DND-41 (cell line): ENCODE measurements at regions not wholly inside any gene's neighbourhood (a gene's known extent, or its start where the extent isn't known, plus 50 kb on each side); places are given as distances from the start of the nearest gene placed in this dataset.

Source experiments
- ATAC-seq: fragments of 200-7000 bp; cut with Tn5 transposase; 3 replicates; pipeline ENCODE4 v1.9.1; 2021; ENCODE audit warnings: low read depth; ENCODE audit not compliant: insufficient read depth
- DNase-seq: peaks from one replicate; pipeline ENCODE4 v3.0.0-alpha.2; 2020
- H2AFZ ChIP-seq: 2 replicates; pipeline ENCODE4 v1.6.0; 2012; ENCODE audit warnings: low read depth, low read length
- H3K27ac ChIP-seq: 2 replicates; pipeline ENCODE4 v1.5.1; 2012; ENCODE audit warnings: low read length, inconsistent platforms
- H3K27me3 ChIP-seq: fragments of 200-600 bp; sonication (generic); 2 replicates; pipeline ENCODE4 v1.6.0; 2012; ENCODE audit warnings: low read length, mild to moderate bottlenecking, inconsistent platforms; ENCODE audit not compliant: insufficient read depth, poor library complexity
- H3K36me3 ChIP-seq: 2 replicates; pipeline ENCODE4 v1.5.1; 2012; ENCODE audit warnings: low read length, inconsistent platforms; ENCODE audit not compliant: insufficient read depth
- H3K4me1 ChIP-seq: 2 replicates; pipeline ENCODE4 v1.5.1; 2012; ENCODE audit warnings: mild to moderate bottlenecking, low read length; ENCODE audit not compliant: insufficient read depth
- H3K4me2 ChIP-seq: 2 replicates; pipeline ENCODE4 v1.6.0; 2012; ENCODE audit warnings: mild to moderate bottlenecking, moderate library complexity, low read length, inconsistent platforms; ENCODE audit not compliant: insufficient read depth
- H3K4me3 ChIP-seq, 2 experiments: fragments of 200-600 bp in 1 of 2; shearing (Covaris generic) in 1 of 2; 2 replicates each; pipeline ENCODE4 v1.5.1; 2012 to 2016; ENCODE audit warnings: inconsistent platforms in 2 of 2, low read length in 2 of 2, mild to moderate bottlenecking in 2 of 2, low read depth in 1 of 2, moderate library complexity in 1 of 2
- H3K79me2 ChIP-seq: 2 replicates; pipeline ENCODE4 v1.6.0; 2012; ENCODE audit warnings: low read length, inconsistent platforms; ENCODE audit not compliant: insufficient read depth
- H3K9ac ChIP-seq: 2 replicates; pipeline ENCODE4 v1.6.0; 2012; ENCODE audit warnings: low read depth, mild to moderate bottlenecking, inconsistent platforms, low read length, moderate library complexity
- H3K9me3 ChIP-seq: 2 replicates; pipeline ENCODE4 v1.5.1; 2012; ENCODE audit warnings: low read length, moderate library complexity, mild to moderate bottlenecking, inconsistent platforms; ENCODE audit not compliant: insufficient read depth, severe bottlenecking
- H4K20me1 ChIP-seq: 2 replicates; pipeline ENCODE4 v1.6.0; 2012; ENCODE audit warnings: low read length; ENCODE audit not compliant: insufficient read depth
- EZH2 ChIP-seq: IDR thresholded peaks from 3 replicates; pipeline ENCODE4 v1.6.1; 2012; ENCODE audit warnings: borderline replicate concordance, low read depth, mild to moderate bottlenecking, moderate library complexity, low read length, inconsistent platforms; ENCODE audit not compliant: severe bottlenecking
- TF ChIP-seq, protein P1 (sequence below): IDR thresholded peaks from 2 replicates; pipeline ENCODE4 v1.5.1; 2012; ENCODE audit warnings: borderline replicate concordance, low read length, moderate library complexity, mild to moderate bottlenecking; ENCODE audit not compliant: poor library complexity, severe bottlenecking; ENCODE audit errors: extremely low read depth

- DNase-seq (no peak), ATAC-seq (no peak)
- TF ChIP-seq, protein P1, sequence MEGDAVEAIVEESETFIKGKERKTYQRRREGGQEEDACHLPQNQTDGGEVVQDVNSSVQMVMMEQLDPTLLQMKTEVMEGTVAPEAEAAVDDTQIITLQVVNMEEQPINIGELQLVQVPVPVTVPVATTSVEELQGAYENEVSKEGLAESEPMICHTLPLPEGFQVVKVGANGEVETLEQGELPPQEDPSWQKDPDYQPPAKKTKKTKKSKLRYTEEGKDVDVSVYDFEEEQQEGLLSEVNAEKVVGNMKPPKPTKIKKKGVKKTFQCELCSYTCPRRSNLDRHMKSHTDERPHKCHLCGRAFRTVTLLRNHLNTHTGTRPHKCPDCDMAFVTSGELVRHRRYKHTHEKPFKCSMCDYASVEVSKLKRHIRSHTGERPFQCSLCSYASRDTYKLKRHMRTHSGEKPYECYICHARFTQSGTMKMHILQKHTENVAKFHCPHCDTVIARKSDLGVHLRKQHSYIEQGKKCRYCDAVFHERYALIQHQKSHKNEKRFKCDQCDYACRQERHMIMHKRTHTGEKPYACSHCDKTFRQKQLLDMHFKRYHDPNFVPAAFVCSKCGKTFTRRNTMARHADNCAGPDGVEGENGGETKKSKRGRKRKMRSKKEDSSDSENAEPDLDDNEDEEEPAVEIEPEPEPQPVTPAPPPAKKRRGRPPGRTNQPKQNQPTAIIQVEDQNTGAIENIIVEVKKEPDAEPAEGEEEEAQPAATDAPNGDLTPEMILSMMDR, result no peak
- TF ChIP-seq EZH2, result no peak
- Histone ChIP-seq H3K4me2 (no peak overlapping the region), H4K20me1 (no peaks in the 10 kb centered on the region), H3K27ac (no peak overlapping the region), H3K79me2 (no peaks in the 10 kb centered on the region), H3K36me3 (no peaks in the 10 kb centered on the region), H3K4me1 (peaks cover 11% of the 10 kb centered on the region), H3K4me3 (no peak overlapping the region), H2AFZ (no peak overlapping the region), H3K9me3 (no peaks in the 10 kb centered on the region), H3K27me3 (no peaks in the 10 kb centered on the region), H3K9ac (no peak overlapping the region)
Observed at GRCh38 chr2:196426122-196426521, 213.4 kb upstream of the CCDC150 start.

DNA sequence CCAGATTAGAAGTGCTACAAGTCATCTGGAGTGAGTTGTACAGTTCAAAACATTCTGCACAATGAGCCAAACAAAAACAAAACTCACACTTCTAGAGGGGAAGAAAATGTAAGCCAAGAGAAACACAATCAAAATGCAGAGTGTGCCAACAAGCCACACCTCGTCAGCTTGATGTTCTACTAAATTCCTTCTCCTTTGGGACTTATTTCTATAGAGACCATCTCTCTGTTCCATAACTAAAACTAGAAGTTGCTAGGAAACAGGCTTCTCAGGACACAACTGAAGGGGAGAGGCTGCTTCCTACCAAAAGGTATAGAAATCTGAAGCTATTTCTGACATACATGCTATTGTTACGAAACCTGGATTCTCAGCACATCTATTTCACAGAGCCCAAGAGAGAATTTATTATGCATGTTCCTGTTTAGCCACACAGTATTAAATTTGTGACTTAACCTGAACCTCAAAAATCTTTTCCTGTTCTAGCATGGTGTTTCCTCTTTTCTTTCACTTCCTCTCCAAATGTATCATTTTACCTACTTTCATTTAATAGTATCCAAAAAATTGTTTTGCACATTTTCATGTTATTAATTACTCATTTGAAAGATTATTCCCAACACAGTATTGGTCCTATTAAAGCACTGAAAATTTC lies 211.4 kb upstream of the CCDC150 start:
- H3K27me3 ChIP-seq, result no peaks in the 10 kb centered on the region
- TF ChIP-seq, protein P1, result no peak
- no peak for TF ChIP-seq EZH2
- DNase-seq (no peak), ATAC-seq (no peak)
- peaks cover 5% of the 10 kb centered on the region; the same call in 1 of the 2 replicates for H3K4me1 ChIP-seq
- H3K9ac ChIP-seq, result no peak overlapping the region
- no peaks in the 10 kb centered on the region for H3K79me2 ChIP-seq
- no peak overlapping the region for H3K4me2 ChIP-seq
- H3K9me3 ChIP-seq, result no peaks in the 10 kb centered on the region
- H4K20me1 ChIP-seq, result no peaks in the 10 kb centered on the region
- peak overlapping the region; percentile 19; the same call in 1 of the 2 replicates for H2AFZ ChIP-seq
- no peak overlapping the region for H3K27ac ChIP-seq
- no peaks in the 10 kb centered on the region for H3K36me3 ChIP-seq
- no peak overlapping the region for H3K4me3 ChIP-seq

GRCh38 chr2:196431076-196431475 lies 208.4 kb upstream of the CCDC150 start:
- Histone ChIP-seq H4K20me1 (no peaks in the 10 kb centered on the region), H3K27ac (no peak overlapping the region), H3K27me3 (no peaks in the 10 kb centered on the region), H3K79me2 (no peaks in the 10 kb centered on the region), H2AFZ (no peak overlapping the region), H3K9me3 (no peaks in the 10 kb centered on the region), H3K36me3 (no peaks in the 10 kb centered on the region), H3K4me3 (no peak overlapping the region), H3K4me2 (no peak overlapping the region), H3K4me1 (peaks cover 5% of the 10 kb centered on the region; the same call in 1 of the 2 replicates), H3K9ac (no peak overlapping the region)
- DNase-seq (no peak), ATAC-seq (no peak)
- no peak for TF ChIP-seq EZH2
- TF ChIP-seq, protein P1, result no peak

DNA sequence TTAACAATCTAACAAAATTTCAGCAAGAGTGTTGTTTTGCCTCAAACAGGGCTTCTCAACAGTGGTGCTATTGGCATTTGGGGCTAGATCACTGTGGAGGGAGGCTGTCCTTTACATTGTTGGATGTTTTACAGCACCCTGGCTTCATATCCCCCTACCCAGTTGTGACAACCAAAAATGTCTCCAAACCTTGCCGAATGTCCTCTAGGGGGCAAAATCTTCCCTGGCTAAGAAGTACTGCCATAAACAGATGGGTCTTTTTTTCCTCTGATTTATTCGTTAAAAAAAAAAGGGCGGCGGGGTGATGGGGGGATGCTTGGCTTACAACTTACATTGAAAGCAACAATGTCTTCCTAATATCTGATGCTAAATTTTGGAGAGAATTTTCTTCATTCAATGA lies 207.6 kb upstream of the CCDC150 start:
- Histone ChIP-seq H3K9me3 (no peaks in the 10 kb centered on the region), H3K4me1 (peaks cover 5% of the 10 kb centered on the region; the same call in 1 of the 2 replicates), H3K36me3 (no peaks in the 10 kb centered on the region), H2AFZ (no peak overlapping the region), H3K4me2 (no peak overlapping the region), H3K27me3 (no peaks in the 10 kb centered on the region), H3K79me2 (no peaks in the 10 kb centered on the region), H3K9ac (no peak overlapping the region), H4K20me1 (no peaks in the 10 kb centered on the region), H3K4me3 (no peak overlapping the region), H3K27ac (no peak overlapping the region)
- ATAC-seq (peak; percentile 60; the same call in 2 of the 3 replicates), DNase-seq (peak; percentile 25)
- TF ChIP-seq EZH2, result no peak
- TF ChIP-seq, protein P1, result peak; percentile 53
